ENCODE measurements at regions not wholly inside any gene's neighbourhood (a gene's known extent, or its start where the extent isn't known, plus 50 kb on each side); places are given as distances from the start of the nearest gene placed in this dataset.

GRCh38 chr4:144410230-144410783, 235.6 kb upstream of the HHIP start:
- Histone ChIP-seq H3K4me1 (no peaks in the 10 kb centered on the region), H3K27me3 (no peaks in the 10 kb centered on the region), H3K4me3 (no peak overlapping the region), H3K27ac (no peak overlapping the region), H3K9me3 (no peaks in the 10 kb centered on the region), H3K36me3 (replicated peaks in 1 of 2; ENCODE audit: insufficient read depth in 1 of 2, low read depth in 2 of 2) (no peaks in the 10 kb centered on the region)
- WGBS, 2 donors = 55 to 56% methylated on average over 2 of the region's 2 CpGs
- intact Hi-C loops (cut with DNase I) = no loop called here
- TF ChIP-seq CTCF (IDR thresholded peaks at IDR 0.05) (no peak), POLR2A (IDR thresholded peaks at IDR 0.05) (no peak)
- no peak for ATAC-seq
- DNase-seq = no peak

GRCh38 chr4:144411119-144411518, 234.8 kb upstream of the HHIP start:
- TF ChIP-seq CTCF (IDR thresholded peaks at IDR 0.05) (no peak), POLR2A (IDR thresholded peaks at IDR 0.05) (no peak)
- 36 to 56% methylated on average over 1 of the region's 1 CpG for WGBS, 2 donors
- intact Hi-C loops (cut with DNase I) = no loop called here

GRCh38 chr4:144411700-144412099, 234.3 kb upstream of the HHIP start:
- no peak for ATAC-seq
- TF ChIP-seq CTCF (IDR thresholded peaks at IDR 0.05) (no peak), POLR2A (IDR thresholded peaks at IDR 0.05) (no peak)
- intact Hi-C loops (cut with DNase I) = no loop called here
- no peak overlapping the region for H3K4me3 ChIP-seq
- no peaks in the 10 kb centered on the region for H3K4me1 ChIP-seq
- no peaks in the 10 kb centered on the region for H3K36me3 ChIP-seq (replicated peaks in 1 of 2; ENCODE audit: insufficient read depth in 1 of 2, low read depth in 2 of 2)
- H3K27me3 ChIP-seq = no peaks in the 10 kb centered on the region
- H3K9me3 ChIP-seq = no peaks in the 10 kb centered on the region
- no peak overlapping the region for H3K27ac ChIP-seq
- DNase-seq = no peak

More at GRCh38 chr4:144411119-144411518, 234.8 kb upstream of the HHIP start:
- no peaks in the 10 kb centered on the region for H3K9me3 ChIP-seq
- H3K4me1 ChIP-seq = no peaks in the 10 kb centered on the region
- no peaks in the 10 kb centered on the region for H3K36me3 ChIP-seq (replicated peaks in 1 of 2; ENCODE audit: insufficient read depth in 1 of 2, low read depth in 2 of 2)
- no peak overlapping the region for H3K4me3 ChIP-seq
- H3K27ac ChIP-seq = no peak overlapping the region
- H3K27me3 ChIP-seq = no peaks in the 10 kb centered on the region
- ATAC-seq (no peak), DNase-seq (no peak)

- Histone ChIP-seq H3K27ac (no peak overlapping the region), H3K4me1 (no peaks in the 10 kb centered on the region), H3K36me3 (replicated peaks in 1 of 2; ENCODE audit: insufficient read depth in 1 of 2, low read depth in 2 of 2) (no peaks in the 10 kb centered on the region), H3K4me3 (no peak overlapping the region), H3K9me3 (peaks cover 0 to 6% (median 0%) of the 10 kb centered on the region in 3 donors), H3K27me3 (no peaks in the 10 kb centered on the region)
- ATAC-seq = no peak
- no peak for TF ChIP-seq CTCF (IDR thresholded peaks at IDR 0.05)
- no peak for TF ChIP-seq POLR2A (IDR thresholded peaks at IDR 0.05)
- no peak for DNase-seq
- WGBS, 2 donors = 90 to 91% methylated on average over 4 of the region's 4 CpGs
- intact Hi-C loops (cut with DNase I) = no loop called here
Measured at GRCh38 chr4:144421056-144421455, 224.9 kb upstream of the HHIP start.

GRCh38 chr4:144421839-144422565, 224.0 kb upstream of the HHIP start:
- 38 to 43% methylated on average over 3 of the region's 3 CpGs for WGBS, 2 donors
- no peak for TF ChIP-seq CTCF (IDR thresholded peaks at IDR 0.05)
- no peak for TF ChIP-seq POLR2A (IDR thresholded peaks at IDR 0.05)
- ATAC-seq (no peak), DNase-seq (no peak)
- H3K27me3 ChIP-seq = no peaks in the 10 kb centered on the region
- no peak overlapping the region for H3K27ac ChIP-seq
- peaks cover 0 to 6% (median 0%) of the 10 kb centered on the region in 3 donors for H3K9me3 ChIP-seq
- no peak overlapping the region for H3K4me3 ChIP-seq
- intact Hi-C loops (cut with DNase I) = no loop called here
- H3K36me3 ChIP-seq (replicated peaks in 1 of 2; ENCODE audit: insufficient read depth in 1 of 2, low read depth in 2 of 2) = no peaks in the 10 kb centered on the region
- no peaks in the 10 kb centered on the region for H3K4me1 ChIP-seq

All from body of pancreas (tissue), 4 donors.